ENCODE measurements at regions not wholly inside any gene's neighbourhood (a gene's known extent, or its start where the extent isn't known, plus 50 kb on each side); places are given as distances from the start of the nearest gene placed in this dataset.

DNA sequence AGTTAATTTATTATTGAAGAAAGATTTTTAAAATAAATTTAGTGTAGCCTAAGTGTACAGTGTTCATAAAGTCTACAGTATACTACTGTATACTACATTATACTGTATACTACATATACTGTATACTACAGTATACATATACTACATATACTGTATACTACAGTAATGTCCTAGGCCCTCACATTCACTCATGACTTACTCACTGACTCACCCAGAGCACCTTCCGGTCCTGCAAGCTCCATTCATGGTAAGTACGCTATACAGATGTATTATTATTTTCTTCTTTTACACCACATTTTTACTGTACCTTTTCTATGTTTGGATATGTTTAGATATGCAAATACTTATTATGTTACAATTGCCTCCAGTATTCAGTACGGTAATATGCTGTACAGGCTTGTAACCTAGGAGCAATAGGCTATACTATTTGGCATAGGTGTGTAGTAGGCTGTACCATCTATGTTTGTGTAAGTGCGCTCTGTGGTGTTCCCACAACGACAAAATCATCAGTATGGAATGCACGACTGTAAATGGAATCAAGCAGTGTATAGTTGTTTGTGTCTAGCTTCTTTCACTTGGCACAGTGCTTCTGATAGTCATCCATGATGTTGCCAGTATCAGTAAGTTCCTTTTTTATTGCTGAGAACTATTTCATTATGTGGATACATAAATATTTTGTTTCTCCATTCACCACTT is 245.7 kb downstream of the MTX2 start:
- Histone ChIP-seq H3K9me3 (ENCODE audit: control insufficient read depth, insufficient read depth, low read length) (no peaks in the 10 kb centered on the region), H3K27ac (ENCODE audit: low read length) (no peak overlapping the region), H3K4me1 (ENCODE audit: control insufficient read depth, insufficient read depth, low read length) (no peaks in the 10 kb centered on the region), H3K27me3 (ENCODE audit: control insufficient read depth, insufficient read depth, low read length) (no peaks in the 10 kb centered on the region), H3K36me3 (ENCODE audit: control insufficient read depth, insufficient read depth, low read length) (no peaks in the 10 kb centered on the region), H3K4me3 (ENCODE audit: low read length) (no peak overlapping the region)
- 96% methylated on average over 5 of the region's 6 CpGs for WGBS (ENCODE audit: insufficient coverage)
- Mint-ChIP-seq H3K27ac (no peak overlapping the region), H3K36me3 (no peaks in the 10 kb centered on the region), H3K9me3 (no peaks in the 10 kb centered on the region), H3K4me3 (no peak overlapping the region), H3K4me1 (peaks cover 10 to 12% of the 10 kb centered on the region in 2 donors), H3K27me3 (ENCODE audit: low read depth in 2 of 2) (peaks cover 3 to 7% of the 10 kb centered on the region in 2 donors)
- DNase-seq (no peak), ATAC-seq (no peak)
- intact Hi-C loops (cut with micrococcal nuclease), result no loop called here
- TF ChIP-seq, protein P1, sequence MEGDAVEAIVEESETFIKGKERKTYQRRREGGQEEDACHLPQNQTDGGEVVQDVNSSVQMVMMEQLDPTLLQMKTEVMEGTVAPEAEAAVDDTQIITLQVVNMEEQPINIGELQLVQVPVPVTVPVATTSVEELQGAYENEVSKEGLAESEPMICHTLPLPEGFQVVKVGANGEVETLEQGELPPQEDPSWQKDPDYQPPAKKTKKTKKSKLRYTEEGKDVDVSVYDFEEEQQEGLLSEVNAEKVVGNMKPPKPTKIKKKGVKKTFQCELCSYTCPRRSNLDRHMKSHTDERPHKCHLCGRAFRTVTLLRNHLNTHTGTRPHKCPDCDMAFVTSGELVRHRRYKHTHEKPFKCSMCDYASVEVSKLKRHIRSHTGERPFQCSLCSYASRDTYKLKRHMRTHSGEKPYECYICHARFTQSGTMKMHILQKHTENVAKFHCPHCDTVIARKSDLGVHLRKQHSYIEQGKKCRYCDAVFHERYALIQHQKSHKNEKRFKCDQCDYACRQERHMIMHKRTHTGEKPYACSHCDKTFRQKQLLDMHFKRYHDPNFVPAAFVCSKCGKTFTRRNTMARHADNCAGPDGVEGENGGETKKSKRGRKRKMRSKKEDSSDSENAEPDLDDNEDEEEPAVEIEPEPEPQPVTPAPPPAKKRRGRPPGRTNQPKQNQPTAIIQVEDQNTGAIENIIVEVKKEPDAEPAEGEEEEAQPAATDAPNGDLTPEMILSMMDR (IDR thresholded peaks at IDR 0.05), result no peak

DNA sequence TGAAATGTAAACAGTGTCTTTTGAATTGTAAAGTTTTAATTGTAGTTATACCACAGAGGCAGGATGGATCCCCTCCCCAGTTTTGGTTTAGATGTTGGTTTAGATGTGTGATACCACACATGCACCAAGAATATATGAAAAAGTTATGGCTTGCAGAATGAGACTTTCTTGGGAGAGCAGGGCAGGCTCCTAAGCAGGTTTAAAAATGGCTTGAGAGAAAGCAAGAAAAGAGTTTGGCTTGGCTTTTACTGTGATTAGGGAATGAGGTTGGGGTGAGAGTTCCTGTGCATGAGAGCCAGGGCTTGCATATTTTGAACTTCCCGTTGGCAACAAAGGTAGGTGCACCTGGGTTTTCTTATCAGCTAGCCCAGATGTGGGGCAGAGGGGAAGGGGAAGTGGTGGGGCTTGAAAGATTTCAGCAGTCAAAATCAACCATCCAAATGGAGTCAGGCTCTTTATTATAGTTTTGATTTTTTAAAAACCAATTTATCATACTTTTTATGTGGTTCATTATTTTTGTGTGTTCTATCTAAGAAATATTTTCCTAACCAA is 246.9 kb downstream of the MTX2 start:
- Mint-ChIP-seq H3K4me3 (peak overlapping the region; percentile 10), H3K27me3 (ENCODE audit: low read depth in 2 of 2) (peaks cover 3 to 15% of the 10 kb centered on the region in 2 donors), H3K4me1 (peaks cover 10 to 12% of the 10 kb centered on the region in 2 donors), H3K27ac (no peak overlapping the region), H3K9me3 (no peaks in the 10 kb centered on the region), H3K36me3 (no peaks in the 10 kb centered on the region)
- Histone ChIP-seq H3K9me3 (ENCODE audit: control insufficient read depth, insufficient read depth, low read length) (no peaks in the 10 kb centered on the region), H3K27ac (ENCODE audit: low read length) (no peak overlapping the region), H3K36me3 (ENCODE audit: control insufficient read depth, insufficient read depth, low read length) (no peaks in the 10 kb centered on the region), H3K27me3 (ENCODE audit: control insufficient read depth, insufficient read depth, low read length) (no peaks in the 10 kb centered on the region), H3K4me1 (ENCODE audit: control insufficient read depth, insufficient read depth, low read length) (no peaks in the 10 kb centered on the region), H3K4me3 (ENCODE audit: low read length) (no peak overlapping the region)
- peak in 1 of 2 donors; percentile 7 for DNase-seq
- TF ChIP-seq, protein P1 (IDR thresholded peaks at IDR 0.05), result no peak
- ATAC-seq, result no peak
- WGBS (ENCODE audit: insufficient coverage), result 0% methylated on average over 1 of the region's 1 CpG
- intact Hi-C loops (cut with micrococcal nuclease), result no loop called here

DNA sequence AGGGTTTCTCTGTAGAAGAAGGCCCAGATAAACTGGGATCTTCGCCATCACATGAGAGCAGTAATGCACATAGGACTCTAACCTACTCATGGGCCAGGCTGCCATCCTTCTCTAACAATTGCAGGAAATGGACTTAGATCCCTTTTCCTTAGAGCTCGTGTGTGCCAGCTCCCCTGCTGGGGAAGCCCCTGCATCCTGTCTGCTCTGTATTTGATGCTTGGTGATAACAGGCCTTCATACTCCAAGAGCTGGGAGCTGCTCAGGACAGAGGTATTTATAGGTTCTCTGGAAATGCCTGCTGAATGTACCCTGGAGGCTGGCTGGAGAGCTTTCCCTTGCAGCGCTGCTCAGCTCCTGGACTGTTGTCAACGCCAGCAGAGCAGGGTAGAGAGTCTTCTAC is 249.6 kb downstream of the MTX2 start:
- H3K9me3 Mint-ChIP-seq, result no peaks in the 10 kb centered on the region
- H3K9me3 ChIP-seq (ENCODE audit: control insufficient read depth, insufficient read depth, low read length), result no peaks in the 10 kb centered on the region
- no peaks in the 10 kb centered on the region for H3K36me3 ChIP-seq (ENCODE audit: control insufficient read depth, insufficient read depth, low read length)
- no peak for ATAC-seq
- H3K27me3 Mint-ChIP-seq (ENCODE audit: low read depth in 2 of 2), result peaks cover 5 to 22% of the 10 kb centered on the region in 2 donors
- H3K27ac ChIP-seq (ENCODE audit: low read length), result no peak overlapping the region
- H3K27ac Mint-ChIP-seq, result no peak overlapping the region
- H3K4me3 ChIP-seq (ENCODE audit: low read length), result no peak overlapping the region
- WGBS (ENCODE audit: insufficient coverage), result 81% methylated on average over 4 of the region's 4 CpGs
- intact Hi-C loops (cut with micrococcal nuclease), result no loop called here
- H3K4me1 Mint-ChIP-seq, result peaks cover 10 to 12% of the 10 kb centered on the region in 2 donors
- H3K4me3 Mint-ChIP-seq, result no peak overlapping the region
- no peak for DNase-seq
- H3K4me1 ChIP-seq (ENCODE audit: control insufficient read depth, insufficient read depth, low read length), result no peaks in the 10 kb centered on the region
- H3K36me3 Mint-ChIP-seq, result no peaks in the 10 kb centered on the region
- TF ChIP-seq, protein P1 (IDR thresholded peaks at IDR 0.05), result no peak
- H3K27me3 ChIP-seq (ENCODE audit: control insufficient read depth, insufficient read depth, low read length), result no peaks in the 10 kb centered on the region

All from natural killer cell (primary cell).